AG04449 (cell line): ENCODE measurements at regions not wholly inside any gene's neighbourhood (a gene's known extent, or its start where the extent isn't known, plus 50 kb on each side); places are given as distances from the start of the nearest gene placed in this dataset.

Source experiments
- CTCF ChIA-PET: fragments of 350-600 bp; formaldehyde crosslinking; extraction: SDS; loops from one replicate; lab custom pipeline; 2021; ENCODE audit warnings: antibody characterized with exemption; lab: Yijun Ruan, JAX
- POLR2A ChIA-PET: fragments of 400-600, 350-600 bp; formaldehyde crosslinking; extraction: SDS; loops from one replicate; lab custom pipeline; 2020; ENCODE audit warnings: antibody characterized with exemption, inconsistent platforms; lab: Yijun Ruan, JAX
- DNase-seq: peaks from one replicate; pipeline ENCODE4 v3.0.0-alpha.2; 2010; ENCODE audit warnings: low read depth, low spot score
- H3K4me3 ChIP-seq: 2 replicates; pipeline ENCODE4 v1.5.1; 2011; ENCODE audit warnings: low read depth, mild to moderate bottlenecking, control low read depth, low read length
- TF ChIP-seq, protein P1 (sequence below): IDR thresholded peaks from one replicate; pipeline ENCODE4 v1.5.1; 2011; ENCODE audit warnings: mild to moderate bottlenecking, moderate library complexity, low read length, control low read depth, inconsistent platforms; ENCODE audit not compliant: insufficient read depth; ENCODE audit errors: missing control alignments

DNA sequence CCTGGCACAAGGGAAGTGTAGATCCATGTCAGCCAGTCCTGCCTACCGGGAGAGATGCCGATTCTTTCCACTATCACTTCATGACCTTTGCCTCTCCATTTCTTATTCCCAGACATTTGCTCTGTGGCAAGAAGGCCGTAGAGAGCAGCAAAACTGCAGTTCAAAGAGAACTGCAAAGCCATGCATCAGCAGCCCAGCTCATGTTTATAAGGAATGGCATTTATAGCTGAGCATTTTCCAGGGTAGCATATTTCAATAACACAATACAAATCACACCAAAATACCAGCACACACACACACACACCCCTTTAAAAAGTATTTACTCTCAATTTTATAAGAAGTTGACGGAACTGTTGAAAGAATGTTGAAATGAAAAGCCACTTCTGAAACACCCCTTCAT, 126.7 kb upstream of the EGFLAM start:
- ChIA-PET POLR2A (no interaction called here), CTCF (no interaction called here)
- H3K4me3 ChIP-seq: no peak overlapping the region
- TF ChIP-seq, protein P1, sequence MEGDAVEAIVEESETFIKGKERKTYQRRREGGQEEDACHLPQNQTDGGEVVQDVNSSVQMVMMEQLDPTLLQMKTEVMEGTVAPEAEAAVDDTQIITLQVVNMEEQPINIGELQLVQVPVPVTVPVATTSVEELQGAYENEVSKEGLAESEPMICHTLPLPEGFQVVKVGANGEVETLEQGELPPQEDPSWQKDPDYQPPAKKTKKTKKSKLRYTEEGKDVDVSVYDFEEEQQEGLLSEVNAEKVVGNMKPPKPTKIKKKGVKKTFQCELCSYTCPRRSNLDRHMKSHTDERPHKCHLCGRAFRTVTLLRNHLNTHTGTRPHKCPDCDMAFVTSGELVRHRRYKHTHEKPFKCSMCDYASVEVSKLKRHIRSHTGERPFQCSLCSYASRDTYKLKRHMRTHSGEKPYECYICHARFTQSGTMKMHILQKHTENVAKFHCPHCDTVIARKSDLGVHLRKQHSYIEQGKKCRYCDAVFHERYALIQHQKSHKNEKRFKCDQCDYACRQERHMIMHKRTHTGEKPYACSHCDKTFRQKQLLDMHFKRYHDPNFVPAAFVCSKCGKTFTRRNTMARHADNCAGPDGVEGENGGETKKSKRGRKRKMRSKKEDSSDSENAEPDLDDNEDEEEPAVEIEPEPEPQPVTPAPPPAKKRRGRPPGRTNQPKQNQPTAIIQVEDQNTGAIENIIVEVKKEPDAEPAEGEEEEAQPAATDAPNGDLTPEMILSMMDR: no peak
- DNase-seq: no peak

DNA sequence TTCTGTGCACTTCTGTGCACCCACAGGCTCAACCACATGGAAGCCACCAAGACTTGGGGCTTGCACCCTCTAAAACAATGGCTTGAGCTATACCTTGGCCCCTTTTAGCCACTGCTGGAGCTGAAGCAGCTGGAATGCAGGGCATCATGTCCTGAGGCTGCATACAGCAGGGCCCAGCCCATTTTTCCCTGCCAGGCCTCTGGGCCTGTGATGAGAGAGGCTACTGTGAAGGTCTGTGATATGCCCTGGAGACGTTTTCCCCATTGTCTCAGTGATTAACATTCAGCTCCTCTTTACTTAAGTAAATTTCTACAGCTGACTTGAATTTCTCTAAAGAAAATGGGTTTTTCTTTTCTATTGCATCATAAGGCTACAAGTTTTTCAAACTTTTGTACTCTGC, 134.0 kb upstream of the EGFLAM start:
- no peak overlapping the region for H3K4me3 ChIP-seq
- CTCF ChIA-PET: no interaction called here
- POLR2A ChIA-PET: no interaction called here

DNA sequence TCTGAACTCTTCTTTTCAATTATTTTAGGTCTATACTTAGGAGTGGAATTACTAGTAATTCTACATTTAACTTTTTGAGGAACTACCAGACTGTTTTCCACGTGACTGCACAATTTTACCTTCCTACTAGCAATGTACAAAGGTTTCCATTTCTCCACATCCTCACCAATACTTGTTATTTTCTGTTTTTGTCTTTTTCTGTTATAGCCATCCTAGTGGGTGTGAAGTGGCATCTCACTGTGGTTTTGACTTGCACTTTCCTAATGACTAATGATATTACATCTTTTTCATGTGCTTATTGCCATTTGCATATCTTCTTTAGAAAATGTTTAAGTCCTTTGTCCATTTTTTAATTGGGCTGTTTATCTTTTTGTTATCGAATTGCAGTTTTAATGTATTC, 136.9 kb upstream of the EGFLAM start:
- ChIA-PET POLR2A (no interaction called here), CTCF (no interaction called here)
- H3K4me3 ChIP-seq: no peak overlapping the region
- TF ChIP-seq, protein P1: no peak
- DNase-seq: no peak

More for the DNA sequence above, 134.0 kb upstream of the EGFLAM start:
- TF ChIP-seq, protein P1: no peak
- no peak for DNase-seq

DNA sequence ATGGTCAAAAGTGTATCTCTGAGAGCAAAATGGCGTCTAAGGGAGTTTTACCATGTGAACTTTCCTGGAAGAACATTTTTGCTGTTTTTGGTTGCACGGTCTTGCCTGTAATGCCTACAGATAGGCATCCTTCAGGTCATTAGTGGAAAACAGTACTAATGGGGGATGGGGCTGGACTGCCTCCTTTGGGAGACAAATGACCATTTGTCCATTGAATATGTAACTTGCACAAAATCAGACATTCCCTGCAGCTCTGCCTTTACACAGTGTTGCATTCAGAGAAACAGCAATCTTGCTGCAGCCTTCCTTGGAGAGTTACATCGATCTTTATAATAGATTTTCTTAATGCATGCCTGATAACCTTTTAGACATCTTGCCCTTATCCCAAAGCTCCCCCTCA, 138.5 kb upstream of the EGFLAM start:
- ChIA-PET POLR2A (no interaction called here), CTCF (no interaction called here)
- H3K4me3 ChIP-seq: no peak overlapping the region
- DNase-seq: no peak
- TF ChIP-seq, protein P1: no peak

DNA sequence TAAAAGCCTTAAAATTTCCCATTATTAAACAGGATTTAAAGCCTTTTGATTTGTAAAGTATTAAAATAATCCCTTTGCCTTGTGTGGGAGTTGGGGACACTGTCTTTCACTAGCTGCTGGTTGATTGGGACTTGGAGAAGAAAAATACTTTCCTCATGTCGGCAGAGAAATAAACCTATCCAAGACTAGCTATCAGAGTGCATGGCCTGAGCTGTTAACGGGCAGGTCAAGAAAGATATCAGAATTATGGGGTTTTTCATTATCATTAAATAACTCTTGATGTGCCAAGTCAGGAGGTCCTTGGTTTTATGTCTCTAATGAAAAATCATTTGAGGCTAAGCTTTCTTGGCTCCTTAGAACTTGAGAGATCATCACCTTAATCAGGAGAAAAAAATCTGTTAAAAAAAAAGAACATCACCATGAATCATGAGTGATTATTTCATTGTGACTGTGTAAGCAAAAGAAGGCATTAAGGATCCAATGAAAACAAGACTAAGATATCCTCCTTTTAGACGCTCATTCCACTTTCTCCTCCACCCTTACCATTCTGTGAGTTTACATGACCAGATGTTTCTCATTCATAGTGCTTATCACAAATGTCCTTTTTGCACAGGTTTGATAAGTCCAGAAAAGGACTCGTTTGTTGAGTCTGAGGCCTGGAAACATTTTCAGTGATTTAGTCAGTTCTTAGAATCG, 140.4 kb upstream of the EGFLAM start:
- no peak overlapping the region for H3K4me3 ChIP-seq
- TF ChIP-seq, protein P1: no peak
- ChIA-PET CTCF (interaction anchor here (0.6 kb wide), 1 partner anchor 101 kb away, joined by 3 read pairs; no protein-coding TSS in a partner anchor), POLR2A (no interaction called here)
- no peak for DNase-seq

DNA sequence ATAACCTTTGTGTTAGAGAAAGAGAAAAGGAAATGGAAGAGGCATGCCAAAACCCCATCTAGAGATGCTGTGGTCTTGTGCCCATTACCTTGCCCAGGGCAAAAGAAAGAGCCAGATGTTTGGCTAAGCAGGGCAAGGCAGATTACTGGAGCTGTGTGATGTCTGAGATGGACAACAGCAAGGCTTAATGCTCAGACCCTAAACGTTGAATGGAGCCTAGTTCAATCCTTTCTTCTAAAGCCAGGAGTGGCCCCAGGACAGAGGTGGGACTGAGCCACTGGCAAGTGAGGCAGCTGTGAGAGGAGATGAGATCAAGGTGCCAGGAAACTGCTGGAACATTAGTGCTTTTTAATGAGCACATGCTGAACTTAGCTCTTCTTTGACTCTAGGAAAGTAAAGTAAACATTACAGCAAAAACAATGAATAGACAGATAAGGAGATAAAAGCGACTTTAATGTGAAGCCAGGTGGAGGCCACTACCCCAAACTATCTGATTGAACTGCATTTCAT, 143.0 kb upstream of the EGFLAM start:
- H3K4me3 ChIP-seq: no peak overlapping the region
- CTCF ChIA-PET: no interaction called here
- POLR2A ChIA-PET: no interaction called here
- TF ChIP-seq, protein P1: no peak
- DNase-seq: no peak
